ENCODE measurements at regions not wholly inside any gene's neighbourhood (a gene's known extent, or its start where the extent isn't known, plus 50 kb on each side); places are given as distances from the start of the nearest gene placed in this dataset.
"Not testable (repeated sequence)": the region's sequence is repeated elsewhere in the genome, so short reads cannot be mapped to it uniquely, and the experiment has no call there.

DNA sequence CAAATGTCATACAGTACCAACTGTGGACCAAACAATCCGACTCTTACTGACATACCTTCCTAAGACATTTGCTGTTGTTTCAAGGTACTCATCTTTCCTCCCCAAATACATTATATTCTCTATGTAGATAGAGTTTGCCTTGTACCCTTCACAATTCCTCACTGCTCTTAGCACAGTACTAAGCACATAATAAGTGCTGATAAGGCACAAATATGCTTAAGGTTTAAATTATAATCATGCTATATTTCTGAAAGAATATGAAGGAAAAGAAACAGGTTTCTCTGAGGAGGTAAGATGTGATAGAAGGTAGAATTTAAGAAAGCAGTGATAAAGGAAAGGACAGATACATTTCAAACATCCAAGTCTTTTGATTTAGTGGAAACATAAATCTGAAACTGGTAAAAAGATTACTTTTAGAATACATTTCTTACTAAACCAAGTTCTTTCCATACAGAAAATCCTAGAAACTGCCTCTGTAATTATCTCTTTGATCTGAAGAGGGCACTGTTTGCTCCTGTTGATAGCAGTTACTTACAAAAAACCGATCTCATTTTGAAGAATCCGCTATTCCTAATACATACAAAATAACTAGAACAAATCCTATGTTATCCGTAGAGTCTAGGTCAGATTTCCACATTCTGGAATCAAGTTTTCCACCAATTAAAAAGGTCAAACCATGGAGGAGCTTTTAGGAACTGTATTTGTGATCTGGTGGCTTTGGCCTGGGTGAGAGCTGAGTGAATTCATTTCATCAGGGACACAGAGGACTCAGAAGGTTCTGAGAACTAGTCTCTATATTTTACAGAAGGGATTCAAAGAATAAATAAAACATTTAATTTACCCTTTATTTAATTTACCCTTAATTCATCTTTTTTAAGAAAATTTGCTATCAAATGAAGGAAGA is 311.9 kb downstream of the DAD1 start:
- DNase-seq (ENCODE audit: low read depth in 2 of 3, low spot score in 2 of 3): peak in 1 of 3 donors; percentile 44

DNA sequence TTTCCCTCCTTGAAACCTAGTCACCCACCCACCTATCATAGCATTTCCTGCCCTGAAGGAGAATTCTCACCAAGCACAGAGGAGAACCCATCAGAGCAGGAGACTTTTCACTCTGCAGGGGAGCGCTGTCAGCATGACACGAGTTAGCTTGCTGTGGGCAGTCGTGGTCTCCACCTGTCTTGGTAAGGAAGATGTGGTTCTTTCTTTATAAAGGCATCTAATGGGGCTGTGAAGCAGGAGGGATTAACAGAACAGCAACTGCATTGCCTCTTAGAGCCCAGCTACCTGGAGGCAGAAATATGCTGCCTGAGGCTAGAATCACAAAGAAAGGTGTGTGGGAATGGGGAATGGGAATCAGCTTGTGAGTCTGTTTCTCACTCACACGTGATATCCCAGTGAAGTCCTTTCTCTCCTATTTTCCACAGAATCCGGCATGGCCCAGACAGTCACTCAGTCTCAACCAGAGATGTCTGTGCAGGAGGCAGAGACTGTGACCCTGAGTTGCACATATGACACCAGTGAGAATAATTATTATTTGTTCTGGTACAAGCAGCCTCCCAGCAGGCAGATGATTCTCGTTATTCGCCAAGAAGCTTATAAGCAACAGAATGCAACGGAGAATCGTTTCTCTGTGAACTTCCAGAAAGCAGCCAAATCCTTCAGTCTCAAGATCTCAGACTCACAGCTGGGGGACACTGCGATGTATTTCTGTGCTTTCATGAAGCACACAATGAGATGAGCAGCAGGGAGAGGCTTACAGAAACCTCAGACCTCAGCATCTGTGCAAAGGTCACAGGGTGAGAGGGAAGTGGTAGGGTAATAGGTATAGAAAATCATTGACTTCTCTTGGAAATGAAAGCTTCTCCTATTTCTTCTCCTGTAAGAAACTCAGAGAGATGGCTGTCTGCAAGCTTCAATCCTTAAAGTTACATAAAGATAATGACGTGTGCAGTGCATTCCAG is 316.9 kb downstream of the DAD1 start:
- DNase-seq (ENCODE audit: low read depth in 2 of 3, low spot score in 2 of 3): no peak

DNA sequence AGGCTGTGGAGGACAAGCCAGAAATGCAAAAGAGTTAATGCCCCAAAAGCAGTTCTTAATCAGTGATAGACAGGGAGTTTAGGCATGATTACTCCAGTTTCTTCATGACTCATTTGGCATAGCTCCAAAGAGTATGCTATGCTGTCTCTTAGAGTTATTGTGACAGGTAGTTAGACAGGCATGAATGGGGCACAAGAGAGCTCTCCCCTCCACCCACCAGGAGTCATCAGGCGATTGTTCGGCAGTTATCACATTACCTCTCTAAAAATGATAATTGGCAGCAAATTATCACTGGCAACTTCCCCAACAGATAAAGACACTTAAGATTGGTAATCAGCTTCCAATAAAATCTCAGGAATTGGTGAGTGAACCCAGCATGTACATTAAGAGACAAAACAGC is 320.1 kb downstream of the DAD1 start:
- DNase-seq (ENCODE audit: low read depth in 2 of 3, low spot score in 2 of 3): peak in 1 of 3 donors; percentile 23

DNA sequence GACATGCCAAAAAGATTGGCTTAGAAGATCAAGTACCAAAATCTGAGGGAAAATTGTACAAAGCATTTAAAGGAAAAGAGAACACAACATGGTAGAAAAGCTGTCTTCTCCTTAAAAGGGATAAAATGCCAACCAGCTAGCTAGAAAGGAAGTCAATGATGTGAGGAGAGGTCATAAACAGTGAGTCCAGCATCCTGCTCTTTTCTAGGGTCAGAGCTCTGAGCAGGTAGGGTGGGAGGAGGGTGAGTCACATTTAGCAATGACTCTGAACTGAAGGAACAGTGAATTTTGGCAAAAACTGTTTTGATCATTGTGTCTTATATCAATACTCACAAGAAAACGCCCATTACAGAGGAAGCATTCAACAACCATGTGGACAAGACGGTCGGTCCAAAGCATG is 322.3 kb downstream of the DAD1 start:
- DNase-seq (ENCODE audit: low read depth in 2 of 3, low spot score in 2 of 3): no peak

DNA sequence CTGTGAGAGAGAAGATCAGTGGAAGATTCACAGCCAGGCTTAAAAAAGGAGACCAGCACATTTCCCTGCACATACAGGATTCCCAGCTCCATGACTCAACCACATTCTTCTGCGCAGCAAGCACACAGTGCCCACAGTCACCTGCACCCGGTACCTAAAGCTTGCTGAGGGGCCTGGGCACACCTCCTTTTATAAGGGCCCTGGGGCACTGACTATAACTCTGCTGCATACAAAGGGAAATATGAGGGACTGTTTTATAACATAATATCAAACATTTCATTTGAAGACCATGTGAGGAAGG is 322.9 kb downstream of the DAD1 start:
- no peak for DNase-seq (ENCODE audit: low read depth in 2 of 3, low spot score in 2 of 3)

DNA sequence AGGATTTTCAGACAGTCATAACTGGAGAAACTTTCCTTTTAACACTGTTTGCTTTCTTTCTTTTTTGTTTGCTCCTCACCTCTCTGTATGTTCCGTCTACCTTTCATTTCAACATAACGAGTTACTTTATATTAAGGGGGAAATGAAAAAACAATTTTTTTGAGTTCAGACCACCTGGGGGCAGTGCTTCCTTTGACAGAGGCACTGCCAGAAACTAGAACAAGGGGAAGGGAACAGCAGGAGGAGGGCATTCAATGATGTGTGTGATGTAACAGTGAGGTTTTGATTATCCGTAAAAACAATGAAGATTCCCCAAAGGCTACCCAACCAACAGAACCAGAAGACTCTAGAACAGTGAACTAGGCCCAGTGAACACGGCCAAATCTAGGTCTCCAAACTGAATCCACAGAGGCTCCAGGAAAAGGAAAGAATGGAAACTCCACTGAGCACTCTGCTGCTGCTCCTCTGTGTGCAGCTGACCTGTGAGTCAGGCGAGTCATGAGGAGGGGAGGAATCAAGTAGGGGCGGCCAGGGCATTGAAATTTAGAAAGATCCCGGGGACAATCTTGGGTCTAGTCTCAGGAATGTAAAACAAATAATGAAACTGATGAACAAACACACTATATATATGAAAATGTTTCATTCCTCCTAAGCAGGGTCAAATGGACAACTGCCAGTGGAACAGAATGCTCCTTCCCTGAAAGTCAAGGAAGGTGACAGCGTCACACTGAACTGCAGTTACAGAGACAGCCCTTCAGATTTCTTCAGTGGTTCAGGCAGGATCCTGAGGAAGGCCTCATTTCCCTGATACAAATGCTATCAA is 323.5 kb downstream of the DAD1 start:
- DNase-seq (ENCODE audit: low read depth in 2 of 3, low spot score in 2 of 3): peak in 1 of 3 donors; percentile 70

DNA sequence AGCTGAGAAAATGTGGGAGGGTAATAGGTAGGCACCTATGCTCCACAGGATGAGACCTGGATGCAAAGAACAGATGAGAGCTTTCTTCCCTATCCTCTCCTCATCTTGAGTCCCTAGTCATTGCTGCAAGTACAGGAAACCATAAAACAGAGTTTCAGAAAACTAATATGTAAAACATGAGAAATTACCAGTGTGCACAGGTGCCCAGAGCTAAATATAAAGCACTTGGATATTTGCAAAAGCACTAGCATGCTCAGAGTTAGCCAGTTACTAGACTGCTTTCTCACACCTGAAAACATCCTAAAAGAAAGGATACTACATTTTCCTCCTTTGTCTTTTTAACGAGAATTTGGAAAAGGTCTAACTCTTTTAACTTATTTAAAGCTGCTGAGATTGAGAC is 324.3 kb downstream of the DAD1 start:
- no peak for DNase-seq (ENCODE audit: low read depth in 2 of 3, low spot score in 2 of 3)

DNA sequence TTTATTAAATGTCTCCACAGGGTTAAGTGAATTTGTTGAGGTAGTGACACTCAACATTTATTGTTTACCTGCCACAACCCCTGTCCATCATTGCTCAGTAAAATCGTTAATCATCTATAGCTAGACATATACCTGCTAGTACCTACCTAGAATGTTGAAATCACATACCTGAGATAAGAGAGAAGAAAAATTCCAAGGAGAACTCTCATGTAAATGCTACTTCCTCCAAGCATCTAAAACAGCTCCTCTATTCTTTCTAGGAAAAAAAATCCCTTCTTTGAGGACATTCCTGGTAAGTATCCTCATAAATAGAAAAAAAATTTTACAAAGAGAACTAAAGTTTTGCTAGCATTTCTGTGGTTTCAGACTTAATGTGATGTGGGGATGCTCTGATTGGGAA is 325.1 kb downstream of the DAD1 start:
- no peak for DNase-seq (ENCODE audit: low read depth in 2 of 3, low spot score in 2 of 3)

DNA sequence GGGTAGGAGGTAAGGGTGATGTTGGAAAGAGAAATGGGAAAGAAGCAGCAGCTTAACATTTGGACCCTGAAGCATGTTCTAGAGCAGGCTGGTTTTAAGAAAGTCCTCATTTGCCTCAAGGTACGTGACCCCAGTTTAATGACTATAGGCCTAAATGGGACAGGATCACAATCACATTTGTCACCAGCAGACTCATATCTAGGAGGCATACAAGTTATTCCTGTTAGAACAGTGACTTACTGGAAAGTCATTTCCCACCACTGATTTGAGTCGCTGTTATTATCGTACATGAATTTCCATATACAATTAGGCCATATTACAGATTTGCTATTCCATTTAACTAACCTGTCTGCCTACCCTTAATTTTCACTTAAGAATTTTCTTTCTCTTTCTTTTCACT is 326.1 kb downstream of the DAD1 start:
- no peak for DNase-seq (ENCODE audit: low read depth in 2 of 3, low spot score in 2 of 3)

DNA sequence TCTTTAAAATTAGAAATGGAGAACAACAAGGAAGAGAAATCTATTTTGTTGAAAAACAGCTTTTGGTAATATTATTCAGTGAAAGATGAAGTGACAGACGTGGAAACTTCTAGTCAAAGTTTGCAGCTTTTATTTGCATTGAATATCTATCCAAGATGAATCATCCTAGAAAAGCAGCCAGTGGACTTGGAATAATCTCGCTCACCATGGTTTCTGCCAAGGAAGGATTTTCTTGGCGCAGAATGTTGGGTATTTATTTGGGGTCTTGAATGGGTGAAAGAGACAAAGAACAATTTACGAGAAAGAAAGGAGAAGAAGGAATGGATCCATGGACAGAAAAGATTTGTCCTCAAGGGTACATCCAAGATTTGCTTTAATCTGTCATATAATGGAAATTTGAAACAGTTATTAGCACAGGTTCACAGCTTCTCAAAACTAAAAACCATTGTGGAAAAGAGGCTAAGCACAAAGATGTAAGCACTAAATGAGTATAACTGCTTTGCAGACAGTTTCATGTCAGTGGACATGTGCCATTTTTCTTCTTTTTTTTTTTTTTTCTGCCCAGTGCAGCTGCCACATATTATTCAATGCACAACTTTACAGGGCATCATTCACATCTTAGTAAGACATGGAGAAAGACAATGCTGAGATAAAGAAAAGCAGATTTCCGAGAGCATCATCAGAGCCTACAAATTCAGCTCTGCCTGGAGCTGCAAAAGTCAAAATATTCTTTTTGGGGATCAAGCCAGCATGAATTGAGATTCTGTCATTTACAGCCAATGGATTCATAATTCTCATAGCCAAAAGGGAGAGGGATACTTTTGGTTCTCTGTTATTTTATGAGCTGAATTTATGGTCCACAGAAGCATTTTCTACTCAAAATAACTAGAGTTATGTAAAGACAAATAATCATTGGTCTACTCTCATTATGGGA is 333.7 kb downstream of the DAD1 start:
- DNase-seq (ENCODE audit: low read depth in 2 of 3, low spot score in 2 of 3): no peak

DNA sequence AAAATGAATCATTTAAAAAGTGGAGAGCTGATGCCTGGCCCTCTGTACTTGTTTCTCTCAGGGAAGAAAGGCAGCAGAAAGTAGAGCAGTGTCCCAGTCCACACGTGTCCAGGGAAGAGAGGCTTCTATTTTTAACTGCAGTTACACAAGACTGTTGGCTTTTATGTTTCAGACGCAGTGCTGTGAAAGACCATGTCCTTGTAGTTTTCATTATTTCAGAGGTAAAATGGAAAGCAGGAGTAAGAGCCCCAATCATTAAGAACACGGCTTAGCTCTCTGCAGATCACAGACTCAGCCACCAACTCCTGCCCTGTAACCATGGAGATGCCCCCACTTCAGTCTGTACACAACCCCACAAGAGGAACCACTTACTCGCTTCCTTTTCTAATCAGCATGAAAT is 336.3 kb downstream of the DAD1 start:
- peak in 2 of 3 donors; percentile 59 to 79 for DNase-seq (ENCODE audit: low read depth in 2 of 3, low spot score in 2 of 3)

DNA sequence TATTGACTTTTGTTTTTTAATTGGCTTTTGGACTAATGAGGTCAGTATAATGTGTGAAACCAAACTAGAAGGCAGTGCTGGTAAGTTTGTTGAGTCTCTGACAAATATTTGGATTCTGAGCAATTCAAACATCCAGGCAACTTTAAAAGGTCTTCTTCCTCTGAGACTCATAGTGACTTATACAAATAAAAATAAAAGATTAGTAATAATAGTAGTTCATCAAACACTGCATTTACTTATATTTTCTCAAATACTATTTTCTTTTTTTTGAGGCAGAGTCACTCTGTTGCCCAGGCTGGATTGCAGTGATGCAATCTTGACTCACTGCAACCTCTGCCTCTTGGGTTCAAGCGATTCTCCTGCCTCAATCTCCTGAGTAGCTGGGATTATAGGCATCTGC is 337.9 kb downstream of the DAD1 start:
- no peak for DNase-seq (ENCODE audit: low read depth in 2 of 3, low spot score in 2 of 3)

DNA sequence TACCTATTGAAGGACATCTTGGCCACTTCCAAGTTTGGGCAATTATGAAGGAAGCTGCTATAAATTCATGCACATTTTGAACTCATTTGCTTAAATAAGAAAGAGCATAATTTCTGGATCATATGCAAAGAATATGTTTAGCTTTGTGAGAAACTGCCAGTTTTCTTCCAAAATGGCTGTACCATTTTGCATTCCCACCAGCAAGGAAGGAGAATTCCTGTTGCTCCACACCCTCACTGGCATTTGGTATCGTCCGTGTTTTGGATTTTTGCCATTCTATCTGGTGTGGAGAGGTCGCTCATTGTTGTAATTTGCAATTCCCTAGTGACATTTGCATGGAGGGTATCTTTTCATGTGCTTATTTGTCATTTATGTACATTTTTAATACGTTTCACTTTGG is 339.3 kb downstream of the DAD1 start:
- DNase-seq (ENCODE audit: low read depth in 2 of 3, low spot score in 2 of 3): no peak

DNA sequence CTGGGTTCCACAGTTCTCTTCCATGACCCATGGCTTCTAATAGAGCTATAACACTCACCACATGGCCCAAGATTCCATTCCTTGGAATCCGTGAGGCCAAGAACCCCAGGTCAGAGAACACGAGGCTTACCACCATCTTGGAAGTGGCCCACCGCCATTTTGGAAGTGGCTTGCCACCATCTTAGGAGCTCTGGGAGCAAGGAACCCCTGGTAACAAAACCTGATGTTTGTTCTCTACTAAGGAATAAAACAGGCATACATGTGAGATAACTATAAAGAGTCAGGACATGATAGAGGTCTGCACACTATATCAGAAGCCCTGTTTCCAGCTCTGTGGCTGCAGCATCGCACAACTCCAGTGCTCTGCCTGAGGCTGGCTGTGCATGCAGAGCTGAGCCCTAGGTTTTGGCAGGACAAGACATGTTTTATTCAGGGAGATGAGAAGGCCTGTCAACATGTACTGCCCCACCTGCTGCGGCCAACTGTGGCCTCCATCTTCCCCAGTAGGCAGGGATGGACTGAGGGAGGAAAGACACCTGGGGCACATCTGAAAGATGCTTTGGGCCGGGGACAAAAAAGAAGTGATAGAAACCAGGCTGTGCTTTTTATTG is 344.9 kb downstream of the DAD1 start:
- no peak for DNase-seq (ENCODE audit: low read depth in 2 of 3, low spot score in 2 of 3)

DNA sequence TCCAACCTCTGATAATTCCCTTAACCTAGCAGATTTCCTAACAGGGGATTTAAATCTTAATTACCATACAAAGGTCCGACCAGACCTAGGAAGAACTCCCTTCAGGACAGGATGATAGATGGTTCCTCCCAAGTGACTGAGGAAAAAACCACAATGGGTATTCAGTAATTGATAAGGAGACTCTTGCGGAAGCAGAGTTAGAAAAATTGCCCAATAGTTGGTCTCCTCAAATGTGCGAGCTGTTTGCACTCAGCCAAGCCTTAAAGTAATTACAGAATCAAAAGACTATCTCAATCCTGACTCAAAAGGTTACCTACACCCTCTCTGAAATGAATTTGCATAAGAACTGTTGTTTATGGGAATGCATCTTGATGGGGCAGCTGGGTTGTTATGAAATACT is 350.7 kb downstream of the DAD1 start:
- DNase-seq (ENCODE audit: low read depth in 2 of 3, low spot score in 2 of 3): not testable (repeated sequence)

DNA sequence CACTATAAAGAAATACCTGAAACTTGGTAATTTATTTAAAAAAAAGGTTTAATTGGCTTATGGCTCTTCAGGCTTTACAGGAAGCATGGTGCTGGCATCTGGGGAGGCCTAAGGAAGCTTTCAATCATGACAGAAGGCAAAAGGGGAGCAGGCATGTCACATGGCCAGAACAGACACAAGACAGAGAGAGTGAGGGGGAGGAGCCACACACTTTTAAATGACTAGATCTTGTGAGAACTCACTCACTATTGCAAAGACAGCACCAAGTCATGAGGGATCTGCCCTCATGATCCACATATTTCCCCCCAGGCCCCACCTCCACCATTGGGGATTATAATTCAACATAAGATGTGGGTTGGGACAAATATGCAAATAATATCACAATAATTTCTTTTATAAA is 355.6 kb downstream of the DAD1 start:
- peak in 1 of 3 donors; percentile 12 for DNase-seq (ENCODE audit: low read depth in 2 of 3, low spot score in 2 of 3)

DNA sequence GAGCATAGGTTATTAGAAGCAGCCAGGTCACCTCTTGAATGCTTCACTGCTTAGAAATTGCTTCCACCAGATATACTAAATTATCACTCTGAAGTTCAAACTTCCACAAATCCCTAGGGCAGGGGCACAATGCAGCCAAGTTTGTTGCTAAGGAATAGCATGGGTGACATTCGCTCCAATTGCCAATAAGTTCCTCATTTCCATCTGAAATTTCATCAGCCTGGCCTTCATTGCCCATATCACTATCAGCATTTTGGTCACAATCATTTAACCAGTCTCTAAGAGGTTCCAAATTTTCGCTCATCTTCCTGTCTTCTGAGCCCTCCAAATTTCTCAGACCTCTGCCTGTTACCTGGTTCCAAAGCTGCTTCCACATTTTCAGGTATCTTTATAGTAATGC is 356.1 kb downstream of the DAD1 start:
- no peak for DNase-seq (ENCODE audit: low read depth in 2 of 3, low spot score in 2 of 3)

DNA sequence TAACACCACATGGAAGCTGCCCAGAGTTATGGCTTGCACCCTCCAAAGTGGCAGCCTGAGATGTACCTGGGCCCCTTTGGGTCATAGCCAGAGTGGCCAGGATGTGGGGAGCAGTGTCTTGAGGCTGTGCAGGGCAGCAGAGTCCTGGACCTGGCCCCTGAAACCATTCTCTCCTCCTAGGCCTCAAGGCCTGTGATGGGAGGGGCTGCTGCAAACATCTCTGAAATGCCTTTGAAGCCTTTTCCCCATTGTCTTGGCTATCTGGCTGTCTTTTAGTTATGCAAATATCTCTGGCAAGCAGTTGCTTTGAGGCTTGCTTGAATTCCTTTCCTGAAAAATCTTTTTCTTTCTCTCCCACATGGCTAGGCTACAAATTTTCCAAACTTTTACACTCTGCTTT is 356.5 kb downstream of the DAD1 start:
- no peak for DNase-seq (ENCODE audit: low read depth in 2 of 3, low spot score in 2 of 3)

DNA sequence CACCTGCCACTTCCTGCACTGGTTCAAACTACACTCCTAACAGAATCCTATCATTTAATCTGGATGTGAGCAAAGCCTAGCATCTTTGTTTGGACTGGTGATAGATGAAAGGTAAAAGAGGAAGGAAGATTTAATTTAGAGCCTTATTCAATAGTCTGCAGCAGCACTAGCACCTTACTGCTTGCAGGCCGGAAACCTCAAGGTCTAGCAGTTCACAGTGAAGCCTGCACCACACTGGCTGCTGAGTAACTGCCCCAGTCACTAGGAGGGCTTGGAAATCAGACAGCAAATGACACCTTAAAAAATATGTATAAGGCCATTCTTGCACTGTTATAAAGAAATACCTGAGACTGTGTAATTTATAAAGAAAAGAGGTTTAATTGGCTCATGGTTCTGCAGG is 358.0 kb downstream of the DAD1 start:
- DNase-seq (ENCODE audit: low read depth in 2 of 3, low spot score in 2 of 3): peak in 2 of 3 donors; percentile 65 to 86

Data from hematopoietic multipotent progenitor cell (in vitro differentiated cells).